Spleen (tissue), 11 donors: ENCODE measurements at regions not wholly inside any gene's neighbourhood (a gene's known extent, or its start where the extent isn't known, plus 50 kb on each side); places are given as distances from the start of the nearest gene placed in this dataset.

Experiments
- DNase-seq: peaks from one replicate; pipeline ENCODE4 v3.0.0-alpha.2; 2020
- H3K27ac ChIP-seq, 8 donors: fragments of 200-600 bp; sonication (generic) in 7 of 8; 1 replicate in 4 of 8; 2 replicates in 4 of 8; pipeline versions ENCODE4 v1.5.0 to v1.8.0; 2016 to 2021; ENCODE audit warnings: inconsistent platforms in 4 of 8, mild to moderate bottlenecking in 4 of 8, moderate library complexity in 1 of 8
- H3K27me3 ChIP-seq, 7 donors: fragments of 200-600 bp; sonication (generic) in 6 of 7; replicated peaks in 1 of 7; 1 replicate in 4 of 7; 2 replicates in 3 of 7; pipeline versions ENCODE4 v1.5.0 to v1.8.0; 2016 to 2021; ENCODE audit warnings: inconsistent platforms in 3 of 7, mild to moderate bottlenecking in 1 of 7
- H3K36me3 ChIP-seq, 6 donors: fragments of 200-600 bp; sonication (generic) in 5 of 6; 1 replicate in 4 of 6; 2 replicates in 2 of 6; pipeline versions ENCODE4 v1.5.0 to v1.8.0; 2016 to 2021; ENCODE audit warnings: inconsistent platforms in 2 of 6
- H3K4me1 ChIP-seq, 6 donors: fragments of 200-600 bp; sonication (generic) in 5 of 6; 1 replicate in 3 of 6; 2 replicates in 3 of 6; pipeline versions ENCODE4 v1.5.0 to v1.8.0; 2016 to 2021; ENCODE audit warnings: inconsistent platforms in 3 of 6
- H3K4me3 ChIP-seq, 8 donors: fragments of 200-600 bp; sonication (generic) in 7 of 8; 1 replicate in 4 of 8; 2 replicates in 4 of 8; pipeline versions ENCODE4 v1.5.0 to v1.8.0; 2016 to 2021; ENCODE audit warnings: inconsistent platforms in 4 of 8, mild to moderate bottlenecking in 4 of 8, moderate library complexity in 2 of 8
- H3K9me3 ChIP-seq, 8 donors: fragments of 200-600 bp; sonication (generic) in 7 of 8; 1 replicate in 4 of 8; 2 replicates in 4 of 8; pipeline versions ENCODE4 v1.5.0 to v1.8.0; 2016 to 2021; ENCODE audit warnings: inconsistent platforms in 4 of 8
- CTCF ChIP-seq, 11 experiments: fragments of 200-600 bp in 7 of 11; fragments of 450-650 bp in 4 of 11; sonication (generic) in 4 of 11; IDR thresholded peaks in 8 of 11; conservative IDR thresholded peaks in 3 of 11; 1 replicate in 7 of 11; 2 replicates in 4 of 11; pipeline versions ENCODE4 v1.4.0 to v1.8.0; 2016 to 2021; ENCODE audit warnings: antibody characterized with exemption in 11 of 11, inconsistent platforms in 4 of 11, mild to moderate bottlenecking in 1 of 11
- POLR2A ChIP-seq, 3 donors: fragments of 450-650 bp; IDR thresholded peaks; one replicate each; pipeline ENCODE4 v1.5.1; 2017; ENCODE audit warnings: antibody characterized with exemption in 3 of 3, mild to moderate bottlenecking in 1 of 3
- POLR2AphosphoS5 ChIP-seq, 3 donors: sonication (generic); formaldehyde crosslinking; IDR thresholded peaks; one replicate each; pipeline ENCODE4 v1.5.1; 2017; ENCODE audit warnings: antibody characterized with exemption in 3 of 3
- WGBS, 5 donors: extraction: QIAGEN DNeasy Blood & Tissue Kit in 3 of 5; methylation state at CpG; one replicate each; pipeline versions ENCODE4 v1.1.5 to v1.1.7; 2013 to 2018; 5-methylcytosine and 5-hydroxymethylcytosine counted together
- intact Hi-C: fragments of 100-400 bp; cut with DNase I; formaldehyde crosslinking; loops from one replicate; pipeline ENCODE4 v1.15.0; 2023; ENCODE audit warnings: low total_unique reads
- donor health status: healthy with polysubstance abuse.
- donor health status: DM: no; HTN: no; CAD: no; lungs with moderate emphysema.
- donor health status: DM: no; HTN: no; CAD: no.
- donor health status: Bipolar disorder and iron deficiency.
- donor health status: healthy.
- donor health status: DM: no; HTN: no; CAD: no.
- donor health status: DM: yes; HTN: yes; CAD: no.

GRCh38 chr6:135631821-135632220 lies 134.3 kb upstream of the AHI1 start:
- H3K27me3 ChIP-seq = no peaks in the 10 kb centered on the region
- TF ChIP-seq CTCF (IDR thresholded peaks at IDR 0.05 in 8 of 11, conservative IDR thresholded peaks at IDR 0.05 in 3 of 11) (no peak), POLR2AphosphoS5 (IDR thresholded peaks at IDR 0.05) (no peak), POLR2A (IDR thresholded peaks at IDR 0.05) (no peak)
- intact Hi-C loops = no loop called here
- H3K27ac ChIP-seq = no peak overlapping the region
- 87 to 92% (median 88%) methylated on average over 2 of the region's 2 CpGs for WGBS, 5 donors
- H3K9me3 ChIP-seq = no peaks in the 10 kb centered on the region
- no peaks in the 10 kb centered on the region for H3K4me1 ChIP-seq
- no peaks in the 10 kb centered on the region for H3K36me3 ChIP-seq
- no peak overlapping the region for H3K4me3 ChIP-seq
- no peak for DNase-seq

GRCh38 chr6:135633573-135633972 lies 136.0 kb upstream of the AHI1 start:
- DNase-seq = no peak
- WGBS, 5 donors = 56 to 76% (median 61%) methylated on average over 2 of the region's 2 CpGs
- Histone ChIP-seq H3K9me3 (no peaks in the 10 kb centered on the region), H3K27ac (no peak overlapping the region), H3K27me3 (no peaks in the 10 kb centered on the region), H3K36me3 (no peaks in the 10 kb centered on the region), H3K4me1 (no peaks in the 10 kb centered on the region), H3K4me3 (no peak overlapping the region)
- intact Hi-C loops = no loop called here
- TF ChIP-seq CTCF (IDR thresholded peaks at IDR 0.05 in 8 of 11, conservative IDR thresholded peaks at IDR 0.05 in 3 of 11) = no peak
- no peak for TF ChIP-seq POLR2A (IDR thresholded peaks at IDR 0.05)
- no peak for TF ChIP-seq POLR2AphosphoS5 (IDR thresholded peaks at IDR 0.05)

- intact Hi-C loops = no loop called here
Measured at GRCh38 chr6:135637701-135638100, 140.2 kb upstream of the AHI1 start.

GRCh38 chr6:135638108-135638507 lies 140.6 kb upstream of the AHI1 start:
- TF ChIP-seq CTCF (IDR thresholded peaks at IDR 0.05 in 8 of 11, conservative IDR thresholded peaks at IDR 0.05 in 3 of 11) = no peak
- no peak for TF ChIP-seq POLR2A (IDR thresholded peaks at IDR 0.05)
- no peak for TF ChIP-seq POLR2AphosphoS5 (IDR thresholded peaks at IDR 0.05)
- no peak for DNase-seq
- Histone ChIP-seq H3K4me1 (no peaks in the 10 kb centered on the region), H3K36me3 (no peaks in the 10 kb centered on the region), H3K9me3 (no peaks in the 10 kb centered on the region), H3K4me3 (no peak overlapping the region), H3K27me3 (no peaks in the 10 kb centered on the region), H3K27ac (no peak overlapping the region)
- intact Hi-C loops = no loop called here
- 79 to 88% (median 83%) methylated on average over 2 of the region's 2 CpGs for WGBS, 5 donors

More at GRCh38 chr6:135637701-135638100, 140.2 kb upstream of the AHI1 start:
- no peaks in the 10 kb centered on the region for H3K9me3 ChIP-seq
- H3K4me1 ChIP-seq = no peaks in the 10 kb centered on the region
- no peak overlapping the region for H3K4me3 ChIP-seq
- no peak overlapping the region for H3K27ac ChIP-seq
- TF ChIP-seq POLR2AphosphoS5 (IDR thresholded peaks at IDR 0.05) = no peak
- no peak for TF ChIP-seq CTCF (IDR thresholded peaks at IDR 0.05 in 8 of 11, conservative IDR thresholded peaks at IDR 0.05 in 3 of 11)
- TF ChIP-seq POLR2A (IDR thresholded peaks at IDR 0.05) = no peak
- H3K36me3 ChIP-seq = no peaks in the 10 kb centered on the region
- no peaks in the 10 kb centered on the region for H3K27me3 ChIP-seq
- no peak for DNase-seq
